PFSK-1 (cell line): ENCODE measurements at regions not wholly inside any gene's neighbourhood (a gene's known extent, or its start where the extent isn't known, plus 50 kb on each side); places are given as distances from the start of the nearest gene placed in this dataset.

Source experiments
- POLR2AphosphoS5 ChIP-seq: IDR thresholded peaks from 2 replicates; pipeline ENCODE4 v1.6.1; 2012; ENCODE audit warnings: low read depth, mild to moderate bottlenecking, control low read depth, low read length, moderate library complexity
- REST ChIP-seq, 2 experiments: IDR thresholded peaks; 2 replicates each; pipeline versions ENCODE4 v1.6.1 to v1.8.0; 2011 to 2012; ENCODE audit warnings: low read depth in 2 of 2, low read length in 2 of 2, control low read depth in 1 of 2, inconsistent platforms in 1 of 2, mild to moderate bottlenecking in 1 of 2, moderate library complexity in 1 of 2; ENCODE audit not compliant: insufficient read depth in 1 of 2

GRCh38 chr3:111369958-111370357, 172.0 kb upstream of the CD96 start:
- TF ChIP-seq REST (IDR thresholded peaks at IDR 0.05; ENCODE audit: insufficient read depth in 1 of 2, low read depth in 2 of 2, low read length in 2 of 2) (no peak), POLR2AphosphoS5 (no peak)
